ENCODE measurements at regions not wholly inside any gene's neighbourhood (a gene's known extent, or its start where the extent isn't known, plus 50 kb on each side); places are given as distances from the start of the nearest gene placed in this dataset.
"Not testable (repeated sequence)": the region's sequence is repeated elsewhere in the genome, so short reads cannot be mapped to it uniquely, and the experiment has no call there.

GRCh38 chr15:58374147-58374546, 57.6 kb upstream of the LIPC start:
- Histone ChIP-seq H3K36me3 (no peaks in the 10 kb centered on the region), H3K4me3 (no peak overlapping the region), H3K27me3 (no peaks in the 10 kb centered on the region), H3K9me3 (peaks cover 0 to 13% (median 3%) of the 10 kb centered on the region in 3 donors), H3K27ac (no peak overlapping the region), H3K4me1 (no peaks in the 10 kb centered on the region)
- DNase-seq, result no peak
- intact Hi-C loops (cut with DNase I; ENCODE audit: low total_unique reads), result no loop called here
- no peak for TF ChIP-seq CTCF (IDR thresholded peaks at IDR 0.05)

- H3K36me3 ChIP-seq, result no peaks in the 10 kb centered on the region
- no peak for TF ChIP-seq CTCF (IDR thresholded peaks at IDR 0.05)
- H3K27ac ChIP-seq, result no peak overlapping the region
- intact Hi-C loops (cut with DNase I; ENCODE audit: low total_unique reads), result no loop called here
- no peak for DNase-seq
- peaks cover 0 to 10% (median 3%) of the 10 kb centered on the region in 3 donors for H3K9me3 ChIP-seq
- no peaks in the 10 kb centered on the region for H3K27me3 ChIP-seq
- no peak overlapping the region for H3K4me3 ChIP-seq
- H3K4me1 ChIP-seq, result no peaks in the 10 kb centered on the region
Observed at GRCh38 chr15:58377193-58377592, 54.6 kb upstream of the LIPC start.

GRCh38 chr15:58378241-58379085, 53.3 kb upstream of the LIPC start:
- TF ChIP-seq CTCF (IDR thresholded peaks at IDR 0.05), result no peak
- peaks cover 0 to 7% (median 3%) of the 10 kb centered on the region in 3 donors for H3K9me3 ChIP-seq
- H3K36me3 ChIP-seq, result no peaks in the 10 kb centered on the region
- DNase-seq, result no peak
- intact Hi-C loops (cut with DNase I; ENCODE audit: low total_unique reads), result no loop called here
- no peak overlapping the region for H3K4me3 ChIP-seq
- H3K27me3 ChIP-seq, result no peaks in the 10 kb centered on the region
- no peak overlapping the region for H3K27ac ChIP-seq
- no peaks in the 10 kb centered on the region for H3K4me1 ChIP-seq

- H3K36me3 ChIP-seq; intact Hi-C loops (cut with DNase I; ENCODE audit: low total_unique reads); H3K9me3 ChIP-seq; DNase-seq; H3K4me1 ChIP-seq; H3K27me3 ChIP-seq; H3K4me3 ChIP-seq; H3K27ac ChIP-seq: not testable (repeated sequence)
Observed at GRCh38 chr15:58379454-58379853, 52.3 kb upstream of the LIPC start.

GRCh38 chr15:58380280-58380945, 51.4 kb upstream of the LIPC start:
- intact Hi-C loops (cut with DNase I; ENCODE audit: low total_unique reads), result no loop called here
- no peak for TF ChIP-seq CTCF (IDR thresholded peaks at IDR 0.05)
- H3K9me3 ChIP-seq, result peaks cover 0 to 7% (median 3%) of the 10 kb centered on the region in 3 donors
- H3K4me3 ChIP-seq, result no peak overlapping the region
- no peaks in the 10 kb centered on the region for H3K4me1 ChIP-seq
- H3K36me3 ChIP-seq, result no peaks in the 10 kb centered on the region
- H3K27me3 ChIP-seq, result no peaks in the 10 kb centered on the region
- no peak overlapping the region for H3K27ac ChIP-seq
- DNase-seq, result no peak

- no peak overlapping the region for H3K4me3 ChIP-seq
- no peak overlapping the region for H3K27ac ChIP-seq
- no peak for DNase-seq
- no peaks in the 10 kb centered on the region for H3K4me1 ChIP-seq
- peaks cover 0 to 7% (median 3%) of the 10 kb centered on the region in 3 donors for H3K9me3 ChIP-seq
- H3K27me3 ChIP-seq, result no peaks in the 10 kb centered on the region
- H3K36me3 ChIP-seq, result no peaks in the 10 kb centered on the region
- intact Hi-C loops (cut with DNase I; ENCODE audit: low total_unique reads), result no loop called here
- no peak for TF ChIP-seq CTCF (IDR thresholded peaks at IDR 0.05)
Observed at GRCh38 chr15:58381697-58382096, 50.1 kb upstream of the LIPC start.
